ENCODE measurements at regions not wholly inside any gene's neighbourhood (a gene's known extent, or its start where the extent isn't known, plus 50 kb on each side); places are given as distances from the start of the nearest gene placed in this dataset.

- TF ChIP-seq CTCF (IDR thresholded peaks at IDR 0.05; ENCODE audit: insufficient read depth, low read depth, low read length) = no peak
- TF ChIP-seq EZH2 (IDR thresholded peaks at IDR 0.05; ENCODE audit: insufficient read depth, low read length) = no peak
Measured at GRCh38 chr13:47166336-47166735, 269.5 kb upstream of the HTR2A start.

Measured in astrocyte (in vitro differentiated cells and primary cell).